ENCODE measurements at regions not wholly inside any gene's neighbourhood (a gene's known extent, or its start where the extent isn't known, plus 50 kb on each side); places are given as distances from the start of the nearest gene placed in this dataset.

GRCh38 chr15:77544162-77544561 lies 88.5 kb downstream of the LINGO1 start:
- Histone ChIP-seq H3K36me3 (no peaks in the 10 kb centered on the region), H3K4me3 (no peak overlapping the region), H3K27me3 (no peaks in the 10 kb centered on the region), H3K9me3 (no peaks in the 10 kb centered on the region)
- no peak for DNase-seq

- Histone ChIP-seq H3K27me3 (no peaks in the 10 kb centered on the region), H3K36me3 (no peaks in the 10 kb centered on the region), H3K9me3 (no peaks in the 10 kb centered on the region), H3K4me3 (peak overlapping the region; percentile 34)
- peak; percentile 85 for DNase-seq
These were observed 89.4 kb downstream of the LINGO1 start for GRCh38 chr15:77543159-77543882.

DNA sequence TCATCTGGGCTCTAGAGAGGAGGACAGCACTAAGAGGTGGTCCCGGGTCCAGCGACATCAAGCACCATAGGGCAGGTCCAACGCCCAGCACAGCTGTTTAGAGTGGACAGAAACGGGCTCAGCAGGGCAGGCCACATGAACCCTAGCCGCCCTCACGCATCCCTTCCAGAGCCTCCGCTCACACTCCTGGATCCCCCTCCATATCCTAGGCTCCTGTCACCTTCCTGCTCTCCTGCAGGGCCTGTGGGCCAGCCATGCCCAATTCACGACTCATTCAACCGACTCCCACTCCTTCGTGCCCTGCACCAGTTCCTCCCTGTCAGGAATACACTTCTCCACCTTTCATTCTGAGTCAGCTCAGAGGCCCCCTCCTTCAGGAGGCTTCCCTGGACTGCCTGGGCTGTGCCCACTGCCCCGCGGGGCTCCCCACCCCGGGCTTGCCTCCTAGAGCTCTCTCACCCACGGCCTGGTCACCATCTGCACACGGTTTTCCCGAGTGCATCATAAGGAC lies 90.2 kb downstream of the LINGO1 start:
- DNase-seq = peak; percentile 82
- H3K27me3 ChIP-seq = no peaks in the 10 kb centered on the region

DNA sequence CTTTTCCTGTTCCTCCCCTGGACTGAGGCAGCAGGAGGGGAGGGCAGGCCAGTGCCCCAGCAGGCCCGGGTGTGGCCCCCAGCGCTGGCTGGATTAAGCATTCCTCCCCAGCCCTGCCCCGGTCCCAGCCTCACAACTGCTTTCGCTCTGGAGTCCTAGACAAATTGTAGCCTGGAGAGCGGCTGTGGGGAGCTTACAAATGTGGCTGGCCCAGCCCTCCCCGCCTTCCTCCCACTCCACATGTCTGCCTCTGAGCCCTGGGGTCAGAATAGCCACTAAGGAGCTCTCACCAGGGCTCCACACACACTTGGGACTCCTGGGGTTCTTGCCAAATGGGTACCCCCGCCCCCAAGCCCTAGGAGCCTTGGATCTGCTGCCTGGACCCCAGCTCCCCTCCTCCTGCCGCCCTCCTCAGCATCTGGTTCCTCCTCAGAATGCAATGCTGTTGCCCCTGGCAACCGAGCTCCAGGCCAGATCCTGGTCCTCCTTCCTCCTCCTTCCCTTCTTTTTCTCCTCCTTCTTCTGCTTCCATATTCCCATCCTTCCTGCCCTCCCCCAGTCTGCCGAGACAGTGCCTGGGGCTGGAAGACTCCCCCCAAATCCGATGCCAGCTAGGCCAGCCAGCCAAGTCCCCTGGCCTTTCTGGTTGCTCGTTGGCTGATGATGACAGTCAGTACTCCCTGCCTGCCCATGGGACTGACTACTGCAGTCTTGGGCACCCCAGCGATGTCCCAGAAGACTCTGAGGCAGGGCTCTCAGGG lies 91.1 kb downstream of the LINGO1 start:
- no peak for DNase-seq
- H3K36me3 ChIP-seq = no peaks in the 10 kb centered on the region
- H3K4me3 ChIP-seq = no peak overlapping the region
- H3K9me3 ChIP-seq = no peaks in the 10 kb centered on the region
- no peaks in the 10 kb centered on the region for H3K27me3 ChIP-seq

More for the DNA sequence above, 90.2 kb downstream of the LINGO1 start:
- Histone ChIP-seq H3K4me3 (peak overlapping the region; percentile 34), H3K9me3 (no peaks in the 10 kb centered on the region), H3K36me3 (no peaks in the 10 kb centered on the region)

- no peaks in the 10 kb centered on the region for H3K9me3 ChIP-seq
- H3K27me3 ChIP-seq = no peaks in the 10 kb centered on the region
- DNase-seq = no peak
- no peaks in the 10 kb centered on the region for H3K36me3 ChIP-seq
- H3K4me3 ChIP-seq = no peak overlapping the region
These were observed 92.2 kb downstream of the LINGO1 start for GRCh38 chr15:77540312-77541060.

DNA sequence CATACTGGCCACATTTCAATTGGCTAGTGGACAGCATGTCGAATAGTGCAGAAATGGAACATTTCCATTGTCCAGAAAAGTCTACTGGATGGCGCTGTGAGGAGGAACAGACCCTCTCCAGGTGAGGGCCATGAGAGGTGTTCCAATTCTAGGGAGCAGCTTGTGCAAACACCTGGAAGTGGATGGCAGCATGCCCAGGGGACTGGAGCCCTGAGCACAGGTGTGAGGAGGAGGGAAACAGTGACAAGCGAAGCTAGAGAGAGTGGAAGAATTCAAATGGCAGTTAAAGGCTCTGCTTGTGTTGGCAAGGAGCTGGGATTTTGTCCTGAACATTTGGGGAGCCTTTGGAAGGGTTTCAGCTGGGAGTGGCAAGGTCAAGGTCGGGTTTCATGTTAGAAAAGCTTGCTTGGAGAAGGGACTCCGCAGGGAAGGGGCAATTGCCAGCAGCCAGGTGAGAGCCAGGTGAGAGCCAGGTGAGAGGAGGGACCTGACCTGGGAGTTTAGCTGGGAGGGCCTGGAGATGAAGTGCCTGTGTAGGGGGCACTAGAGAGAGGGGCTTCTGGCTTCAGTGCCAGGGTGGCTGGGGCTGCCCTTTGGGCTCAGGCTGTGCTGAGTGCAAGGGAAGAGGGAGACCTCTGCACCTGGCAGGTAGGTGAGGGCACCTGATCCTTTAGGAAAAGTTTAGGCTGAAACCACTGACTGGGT lies 93.8 kb downstream of the LINGO1 start:
- Histone ChIP-seq H3K27me3 (no peaks in the 10 kb centered on the region), H3K36me3 (no peaks in the 10 kb centered on the region), H3K4me3 (no peak overlapping the region), H3K9me3 (no peaks in the 10 kb centered on the region)
- DNase-seq = no peak

DNA sequence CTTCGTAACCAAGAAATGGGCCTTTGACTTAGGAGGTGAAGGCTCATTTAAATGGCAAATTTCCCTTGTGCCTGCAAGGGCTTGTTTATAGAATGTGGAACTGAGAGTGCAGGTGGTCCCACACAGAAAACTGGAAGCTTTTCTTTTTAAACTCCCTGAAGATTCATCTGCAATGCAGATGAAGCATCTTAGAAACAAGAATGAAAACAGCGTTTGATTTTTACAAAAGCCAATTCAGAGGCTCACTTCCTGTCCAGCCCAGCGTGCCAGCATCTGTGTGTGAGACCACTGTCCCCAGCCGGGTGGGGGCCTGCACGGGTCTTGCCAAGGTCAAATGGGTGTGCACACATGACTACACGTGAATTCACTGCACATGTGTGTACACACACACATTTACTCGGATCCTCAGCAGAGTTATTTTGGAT lies 94.7 kb downstream of the LINGO1 start:
- no peaks in the 10 kb centered on the region for H3K9me3 ChIP-seq
- H3K4me3 ChIP-seq = no peak overlapping the region
- DNase-seq = no peak
- no peaks in the 10 kb centered on the region for H3K36me3 ChIP-seq
- no peaks in the 10 kb centered on the region for H3K27me3 ChIP-seq

GRCh38 chr15:77537006-77537405 lies 95.7 kb downstream of the LINGO1 start:
- DNase-seq = no peak
- no peaks in the 10 kb centered on the region for H3K9me3 ChIP-seq
- no peak overlapping the region for H3K4me3 ChIP-seq

GRCh38 chr15:77535845-77536244 lies 96.9 kb downstream of the LINGO1 start:
- Histone ChIP-seq H3K4me3 (no peak overlapping the region), H3K36me3 (no peaks in the 10 kb centered on the region), H3K27me3 (no peaks in the 10 kb centered on the region), H3K9me3 (no peaks in the 10 kb centered on the region)
- no peak for DNase-seq

More at GRCh38 chr15:77537006-77537405, 95.7 kb downstream of the LINGO1 start:
- Histone ChIP-seq H3K36me3 (no peaks in the 10 kb centered on the region), H3K27me3 (no peaks in the 10 kb centered on the region)
